ENCODE measurements at regions not wholly inside any gene's neighbourhood (a gene's known extent, or its start where the extent isn't known, plus 50 kb on each side); places are given as distances from the start of the nearest gene placed in this dataset.

GRCh38 chr1:164240081-164240480 is 318.9 kb upstream of the PBX1 start:
- no peak for ATAC-seq (ENCODE audit: low FRiP score)
- intact Hi-C loops (cut with DNase I) = no loop called here
- no peak for DNase-seq
- Histone ChIP-seq H3K9me3 (ENCODE audit: control insufficient read depth, low read length) (no peaks in the 10 kb centered on the region), H3K27me3 (ENCODE audit: control insufficient read depth in 1 of 2, insufficient read depth in 2 of 2, low read length in 1 of 2) (peaks cover 0 to 2% of the 10 kb centered on the region in 2 donors), H3K36me3 (ENCODE audit: control insufficient read depth in 1 of 2, insufficient read depth in 2 of 2, low read length in 1 of 2) (no peaks in the 10 kb centered on the region), H3K27ac (ENCODE audit: low read depth in 1 of 2, low read length in 2 of 2) (no peak overlapping the region), H3K4me3 (ENCODE audit: low read length in 2 of 2) (no peak overlapping the region), H3K4me1 (ENCODE audit: control insufficient read depth in 1 of 2, insufficient read depth in 2 of 2, low read length in 2 of 2) (no peaks in the 10 kb centered on the region)
- WGBS, 2 donors = 52 to 54% methylated on average over 4 of the region's 4 CpGs

GRCh38 chr1:164250365-164250764 is 308.6 kb upstream of the PBX1 start:
- no peak for ATAC-seq (ENCODE audit: low FRiP score)
- Histone ChIP-seq H3K27me3 (ENCODE audit: control insufficient read depth in 1 of 2, insufficient read depth in 2 of 2, low read length in 1 of 2) (no peaks in the 10 kb centered on the region), H3K9me3 (ENCODE audit: control insufficient read depth, low read length) (peaks cover 7% of the 10 kb centered on the region), H3K4me1 (ENCODE audit: control insufficient read depth in 1 of 2, insufficient read depth in 2 of 2, low read length in 2 of 2) (no peaks in the 10 kb centered on the region), H3K36me3 (ENCODE audit: control insufficient read depth in 1 of 2, insufficient read depth in 2 of 2, low read length in 1 of 2) (no peaks in the 10 kb centered on the region), H3K27ac (ENCODE audit: low read depth in 1 of 2, low read length in 2 of 2) (no peak overlapping the region), H3K4me3 (ENCODE audit: low read length in 2 of 2) (no peak overlapping the region)
- intact Hi-C loops (cut with DNase I) = no loop called here
- no peak for DNase-seq

- intact Hi-C loops (cut with DNase I) = no loop called here
Observed at GRCh38 chr1:164256456-164256855, 302.5 kb upstream of the PBX1 start.

GRCh38 chr1:164261691-164262240 is 297.2 kb upstream of the PBX1 start:
- no peak for ATAC-seq (ENCODE audit: low FRiP score)

More at GRCh38 chr1:164256456-164256855, 302.5 kb upstream of the PBX1 start:
- no peaks in the 10 kb centered on the region for H3K4me1 ChIP-seq (ENCODE audit: control insufficient read depth in 1 of 2, insufficient read depth in 2 of 2, low read length in 2 of 2)
- H3K27ac ChIP-seq (ENCODE audit: low read depth in 1 of 2, low read length in 2 of 2) = no peak overlapping the region
- no peak overlapping the region for H3K4me3 ChIP-seq (ENCODE audit: low read length in 2 of 2)
- H3K9me3 ChIP-seq (ENCODE audit: control insufficient read depth, low read length) = peaks cover 8% of the 10 kb centered on the region
- no peaks in the 10 kb centered on the region for H3K36me3 ChIP-seq (ENCODE audit: control insufficient read depth in 1 of 2, insufficient read depth in 2 of 2, low read length in 1 of 2)
- WGBS, 2 donors = 75 to 79% methylated on average over 3 of the region's 3 CpGs
- no peaks in the 10 kb centered on the region for H3K27me3 ChIP-seq (ENCODE audit: control insufficient read depth in 1 of 2, insufficient read depth in 2 of 2, low read length in 1 of 2)
- ATAC-seq (ENCODE audit: low FRiP score) = no peak
- no peak for DNase-seq

GRCh38 chr1:164263540-164263939 is 295.4 kb upstream of the PBX1 start:
- H3K36me3 ChIP-seq (ENCODE audit: control insufficient read depth in 1 of 2, insufficient read depth in 2 of 2, low read length in 1 of 2) = no peaks in the 10 kb centered on the region
- H3K9me3 ChIP-seq (ENCODE audit: control insufficient read depth, low read length) = no peaks in the 10 kb centered on the region
- WGBS, 2 donors = 74 to 78% methylated on average over 3 of the region's 3 CpGs
- H3K4me1 ChIP-seq (ENCODE audit: control insufficient read depth in 1 of 2, insufficient read depth in 2 of 2, low read length in 2 of 2) = no peaks in the 10 kb centered on the region
- DNase-seq (no peak), ATAC-seq (ENCODE audit: low FRiP score) (no peak)
- H3K27ac ChIP-seq (ENCODE audit: low read depth in 1 of 2, low read length in 2 of 2) = no peak overlapping the region
- H3K4me3 ChIP-seq (ENCODE audit: low read length in 2 of 2) = no peak overlapping the region
- intact Hi-C loops (cut with DNase I) = no loop called here
- H3K27me3 ChIP-seq (ENCODE audit: control insufficient read depth in 1 of 2, insufficient read depth in 2 of 2, low read length in 1 of 2) = no peaks in the 10 kb centered on the region

More at GRCh38 chr1:164261691-164262240, 297.2 kb upstream of the PBX1 start:
- Histone ChIP-seq H3K4me3 (ENCODE audit: low read length in 2 of 2) (no peak overlapping the region), H3K4me1 (ENCODE audit: control insufficient read depth in 1 of 2, insufficient read depth in 2 of 2, low read length in 2 of 2) (no peaks in the 10 kb centered on the region), H3K27me3 (ENCODE audit: control insufficient read depth in 1 of 2, insufficient read depth in 2 of 2, low read length in 1 of 2) (no peaks in the 10 kb centered on the region), H3K9me3 (ENCODE audit: control insufficient read depth, low read length) (no peaks in the 10 kb centered on the region), H3K27ac (ENCODE audit: low read depth in 1 of 2, low read length in 2 of 2) (no peak overlapping the region), H3K36me3 (ENCODE audit: control insufficient read depth in 1 of 2, insufficient read depth in 2 of 2, low read length in 1 of 2) (no peaks in the 10 kb centered on the region)
- DNase-seq = no peak
- WGBS, 2 donors = 84 to 92% methylated on average over 2 of the region's 2 CpGs
- intact Hi-C loops (cut with DNase I) = no loop called here

GRCh38 chr1:164265232-164265631 is 293.8 kb upstream of the PBX1 start:
- H3K27me3 ChIP-seq (ENCODE audit: control insufficient read depth in 1 of 2, insufficient read depth in 2 of 2, low read length in 1 of 2) = no peaks in the 10 kb centered on the region
- DNase-seq (no peak), ATAC-seq (ENCODE audit: low FRiP score) (no peak)
- no peak overlapping the region for H3K4me3 ChIP-seq (ENCODE audit: low read length in 2 of 2)
- WGBS, 2 donors = 22 to 32% methylated on average over 2 of the region's 2 CpGs
- H3K27ac ChIP-seq (ENCODE audit: low read depth in 1 of 2, low read length in 2 of 2) = no peak overlapping the region
- no peaks in the 10 kb centered on the region for H3K9me3 ChIP-seq (ENCODE audit: control insufficient read depth, low read length)
- intact Hi-C loops (cut with DNase I) = no loop called here
- H3K4me1 ChIP-seq (ENCODE audit: control insufficient read depth in 1 of 2, insufficient read depth in 2 of 2, low read length in 2 of 2) = no peaks in the 10 kb centered on the region
- no peaks in the 10 kb centered on the region for H3K36me3 ChIP-seq (ENCODE audit: control insufficient read depth in 1 of 2, insufficient read depth in 2 of 2, low read length in 1 of 2)

GRCh38 chr1:164272156-164272555 is 286.8 kb upstream of the PBX1 start:
- Histone ChIP-seq H3K4me1 (ENCODE audit: control insufficient read depth in 1 of 2, insufficient read depth in 2 of 2, low read length in 2 of 2) (no peaks in the 10 kb centered on the region), H3K4me3 (ENCODE audit: low read length in 2 of 2) (no peak overlapping the region), H3K36me3 (ENCODE audit: control insufficient read depth in 1 of 2, insufficient read depth in 2 of 2, low read length in 1 of 2) (no peaks in the 10 kb centered on the region), H3K9me3 (ENCODE audit: control insufficient read depth, low read length) (peaks cover 2% of the 10 kb centered on the region), H3K27me3 (ENCODE audit: control insufficient read depth in 1 of 2, insufficient read depth in 2 of 2, low read length in 1 of 2) (no peaks in the 10 kb centered on the region), H3K27ac (ENCODE audit: low read depth in 1 of 2, low read length in 2 of 2) (no peak overlapping the region)
- DNase-seq (no peak), ATAC-seq (ENCODE audit: low FRiP score) (no peak)
- intact Hi-C loops (cut with DNase I) = no loop called here

GRCh38 chr1:164296172-164296571 is 262.8 kb upstream of the PBX1 start:
- Histone ChIP-seq H3K4me1 (ENCODE audit: control insufficient read depth in 1 of 2, insufficient read depth in 2 of 2, low read length in 2 of 2) (no peaks in the 10 kb centered on the region), H3K36me3 (ENCODE audit: control insufficient read depth in 1 of 2, insufficient read depth in 2 of 2, low read length in 1 of 2) (no peaks in the 10 kb centered on the region), H3K27me3 (ENCODE audit: control insufficient read depth in 1 of 2, insufficient read depth in 2 of 2, low read length in 1 of 2) (no peaks in the 10 kb centered on the region), H3K27ac (ENCODE audit: low read depth in 1 of 2, low read length in 2 of 2) (no peak overlapping the region), H3K4me3 (ENCODE audit: low read length in 2 of 2) (no peak overlapping the region), H3K9me3 (ENCODE audit: control insufficient read depth, low read length) (no peaks in the 10 kb centered on the region)
- 45 to 54% methylated on average over 7 of the region's 7 CpGs for WGBS, 2 donors
- intact Hi-C loops (cut with DNase I) = no loop called here
- DNase-seq (no peak), ATAC-seq (ENCODE audit: low FRiP score) (no peak)

GRCh38 chr1:164308101-164308500 is 250.9 kb upstream of the PBX1 start:
- ATAC-seq (ENCODE audit: low FRiP score) = no peak
- Histone ChIP-seq H3K4me1 (ENCODE audit: control insufficient read depth in 1 of 2, insufficient read depth in 2 of 2, low read length in 2 of 2) (no peaks in the 10 kb centered on the region), H3K9me3 (ENCODE audit: control insufficient read depth, low read length) (no peaks in the 10 kb centered on the region), H3K36me3 (ENCODE audit: control insufficient read depth in 1 of 2, insufficient read depth in 2 of 2, low read length in 1 of 2) (no peaks in the 10 kb centered on the region), H3K27me3 (ENCODE audit: control insufficient read depth in 1 of 2, insufficient read depth in 2 of 2, low read length in 1 of 2) (no peaks in the 10 kb centered on the region), H3K27ac (ENCODE audit: low read depth in 1 of 2, low read length in 2 of 2) (no peak overlapping the region), H3K4me3 (ENCODE audit: low read length in 2 of 2) (no peak overlapping the region)
- intact Hi-C loops (cut with DNase I) = no loop called here
- no peak for DNase-seq
